ENCODE measurements at regions not wholly inside any gene's neighbourhood (a gene's known extent, or its start where the extent isn't known, plus 50 kb on each side); places are given as distances from the start of the nearest gene placed in this dataset.
"Not testable (repeated sequence)": the region's sequence is repeated elsewhere in the genome, so short reads cannot be mapped to it uniquely, and the experiment has no call there.

- no TSS peak for BruUV-seq (replicated peaks)
- no peaks in the 10 kb centered on the region for H3K4me1 ChIP-seq (ENCODE audit: control insufficient read depth in 1 of 2, insufficient read depth in 2 of 2, low read length in 2 of 2)
- H3K4me2 ChIP-seq (ENCODE audit: low read length) = no peak overlapping the region
- no peaks in the 10 kb centered on the region for H3K36me3 ChIP-seq (ENCODE audit: control insufficient read depth in 1 of 2, insufficient read depth in 2 of 2, low read length in 2 of 2)
- no peak overlapping the region for H3K27ac ChIP-seq (ENCODE audit: low read depth, low read length)
- H2AFZ ChIP-seq (ENCODE audit: low read depth, low read length, poor library complexity, severe bottlenecking) = no peak overlapping the region
- ChIA-PET RAD21 (ENCODE audit: low non-redundant PET in 1 of 2, low total read pairs in 2 of 2, uncharacterized antibody in 2 of 2, unreplicated experiment in 2 of 2) (no interaction called here), POLR2A (no interaction called here), CTCF (no interaction called here)
- no peaks in the 10 kb centered on the region for H3K9me2 ChIP-seq (ENCODE audit: insufficient read depth)
- no peak overlapping the region for H3K4me3 ChIP-seq (replicated peaks in 1 of 2; ENCODE audit: low read depth in 1 of 2, low read length in 2 of 2)
- H3K9ac ChIP-seq (ENCODE audit: low read length) = no peak overlapping the region
- DNase-seq (ENCODE audit: low read depth, low spot score) = no peak
- TF ChIP-seq JUND (IDR thresholded peaks at IDR 0.05) (no peak), YY1 (IDR thresholded peaks at IDR 0.05; ENCODE audit: extremely low read depth, insufficient replicate concordance, low read depth, low read length) (no peak), EZH2phosphoT487 (IDR thresholded peaks at IDR 0.05; ENCODE audit: borderline replicate concordance) (no peak), FOSL1 (IDR thresholded peaks at IDR 0.05; ENCODE audit: low read depth) (no peak), SRF (IDR thresholded peaks at IDR 0.05; ENCODE audit: low read depth) (no peak)
- TF ChIP-seq, protein P1, sequence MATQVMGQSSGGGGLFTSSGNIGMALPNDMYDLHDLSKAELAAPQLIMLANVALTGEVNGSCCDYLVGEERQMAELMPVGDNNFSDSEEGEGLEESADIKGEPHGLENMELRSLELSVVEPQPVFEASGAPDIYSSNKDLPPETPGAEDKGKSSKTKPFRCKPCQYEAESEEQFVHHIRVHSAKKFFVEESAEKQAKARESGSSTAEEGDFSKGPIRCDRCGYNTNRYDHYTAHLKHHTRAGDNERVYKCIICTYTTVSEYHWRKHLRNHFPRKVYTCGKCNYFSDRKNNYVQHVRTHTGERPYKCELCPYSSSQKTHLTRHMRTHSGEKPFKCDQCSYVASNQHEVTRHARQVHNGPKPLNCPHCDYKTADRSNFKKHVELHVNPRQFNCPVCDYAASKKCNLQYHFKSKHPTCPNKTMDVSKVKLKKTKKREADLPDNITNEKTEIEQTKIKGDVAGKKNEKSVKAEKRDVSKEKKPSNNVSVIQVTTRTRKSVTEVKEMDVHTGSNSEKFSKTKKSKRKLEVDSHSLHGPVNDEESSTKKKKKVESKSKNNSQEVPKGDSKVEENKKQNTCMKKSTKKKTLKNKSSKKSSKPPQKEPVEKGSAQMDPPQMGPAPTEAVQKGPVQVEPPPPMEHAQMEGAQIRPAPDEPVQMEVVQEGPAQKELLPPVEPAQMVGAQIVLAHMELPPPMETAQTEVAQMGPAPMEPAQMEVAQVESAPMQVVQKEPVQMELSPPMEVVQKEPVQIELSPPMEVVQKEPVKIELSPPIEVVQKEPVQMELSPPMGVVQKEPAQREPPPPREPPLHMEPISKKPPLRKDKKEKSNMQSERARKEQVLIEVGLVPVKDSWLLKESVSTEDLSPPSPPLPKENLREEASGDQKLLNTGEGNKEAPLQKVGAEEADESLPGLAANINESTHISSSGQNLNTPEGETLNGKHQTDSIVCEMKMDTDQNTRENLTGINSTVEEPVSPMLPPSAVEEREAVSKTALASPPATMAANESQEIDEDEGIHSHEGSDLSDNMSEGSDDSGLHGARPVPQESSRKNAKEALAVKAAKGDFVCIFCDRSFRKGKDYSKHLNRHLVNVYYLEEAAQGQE (IDR thresholded peaks at IDR 0.05; ENCODE audit: low read depth) = no peak
- H4K20me1 ChIP-seq (ENCODE audit: insufficient read depth) = no peaks in the 10 kb centered on the region
- no peaks in the 10 kb centered on the region for H3K79me2 ChIP-seq (ENCODE audit: insufficient read depth, low read length)
- H3K9me3 ChIP-seq (ENCODE audit: control insufficient read depth in 1 of 2, insufficient read depth in 1 of 2, low read depth in 1 of 2, low read length in 2 of 2) = no peaks in the 10 kb centered on the region
- H3K27me3 ChIP-seq (ENCODE audit: insufficient read depth, low read length) = no peaks in the 10 kb centered on the region
- no peak for ATAC-seq
- intact Hi-C loops (cut with micrococcal nuclease) = no loop called here
Measured at GRCh38 chr2:95738301-95738700, 146.5 kb downstream of the TRIM43 start.

DNA sequence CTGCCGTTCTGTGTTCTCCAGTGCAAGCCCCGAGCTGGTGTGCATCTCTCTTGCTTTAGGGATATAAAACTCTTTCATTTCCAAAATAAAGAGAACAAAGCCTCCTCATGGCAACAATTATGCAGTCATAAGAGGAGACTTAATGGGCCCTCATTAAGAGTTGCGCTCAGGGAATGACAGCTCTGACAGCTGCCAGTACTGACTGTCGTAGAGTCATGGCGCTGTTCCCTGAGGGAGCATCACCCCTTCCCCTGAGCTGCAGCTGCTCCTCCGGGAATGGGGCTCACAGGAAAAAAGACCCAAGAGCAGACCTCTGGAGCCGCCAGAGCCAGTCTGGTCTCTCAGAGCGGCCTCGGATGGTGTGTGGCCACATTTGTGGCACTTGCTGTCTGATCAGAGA lies 160.3 kb downstream of the TRIM43 start:
- CTCF ChIA-PET = not testable (repeated sequence)

GRCh38 chr2:95753812-95754211 lies 162.0 kb downstream of the TRIM43 start:
- intact Hi-C loops (cut with micrococcal nuclease); H3K36me3 ChIP-seq (ENCODE audit: control insufficient read depth in 1 of 2, insufficient read depth in 2 of 2, low read length in 2 of 2); RAD21 ChIA-PET (ENCODE audit: low non-redundant PET in 1 of 2, low total read pairs in 2 of 2, uncharacterized antibody in 2 of 2, unreplicated experiment in 2 of 2); CTCF ChIA-PET; H3K4me1 ChIP-seq (ENCODE audit: control insufficient read depth in 1 of 2, insufficient read depth in 2 of 2, low read length in 2 of 2); H3K79me2 ChIP-seq (ENCODE audit: insufficient read depth, low read length); H3K9me3 ChIP-seq (ENCODE audit: control insufficient read depth in 1 of 2, insufficient read depth in 1 of 2, low read depth in 1 of 2, low read length in 2 of 2); H3K9me2 ChIP-seq (ENCODE audit: insufficient read depth); H3K4me2 ChIP-seq (ENCODE audit: low read length); POLR2A ChIA-PET; H2AFZ ChIP-seq (ENCODE audit: low read depth, low read length, poor library complexity, severe bottlenecking); H3K27ac ChIP-seq (ENCODE audit: low read depth, low read length); H3K27me3 ChIP-seq (ENCODE audit: insufficient read depth, low read length); ATAC-seq; H3K4me3 ChIP-seq (replicated peaks in 1 of 2; ENCODE audit: low read depth in 1 of 2, low read length in 2 of 2); H3K9ac ChIP-seq (ENCODE audit: low read length); DNase-seq (ENCODE audit: low read depth, low spot score); H4K20me1 ChIP-seq (ENCODE audit: insufficient read depth); BruUV-seq (replicated peaks): not testable (repeated sequence)

More for the DNA sequence above, 160.3 kb downstream of the TRIM43 start:
- H4K20me1 ChIP-seq (ENCODE audit: insufficient read depth); H3K4me3 ChIP-seq (replicated peaks in 1 of 2; ENCODE audit: low read depth in 1 of 2, low read length in 2 of 2); DNase-seq (ENCODE audit: low read depth, low spot score); BruUV-seq (replicated peaks); H3K79me2 ChIP-seq (ENCODE audit: insufficient read depth, low read length); intact Hi-C loops (cut with micrococcal nuclease); H3K27me3 ChIP-seq (ENCODE audit: insufficient read depth, low read length); RAD21 ChIA-PET (ENCODE audit: low non-redundant PET in 1 of 2, low total read pairs in 2 of 2, uncharacterized antibody in 2 of 2, unreplicated experiment in 2 of 2); H3K4me1 ChIP-seq (ENCODE audit: control insufficient read depth in 1 of 2, insufficient read depth in 2 of 2, low read length in 2 of 2); POLR2A ChIA-PET; ATAC-seq; H3K9ac ChIP-seq (ENCODE audit: low read length); H3K36me3 ChIP-seq (ENCODE audit: control insufficient read depth in 1 of 2, insufficient read depth in 2 of 2, low read length in 2 of 2); H3K27ac ChIP-seq (ENCODE audit: low read depth, low read length); H3K4me2 ChIP-seq (ENCODE audit: low read length); H3K9me3 ChIP-seq (ENCODE audit: control insufficient read depth in 1 of 2, insufficient read depth in 1 of 2, low read depth in 1 of 2, low read length in 2 of 2); H3K9me2 ChIP-seq (ENCODE audit: insufficient read depth); H2AFZ ChIP-seq (ENCODE audit: low read depth, low read length, poor library complexity, severe bottlenecking): not testable (repeated sequence)

Measured in HCT116 (cell line).